ENCODE measurements at regions not wholly inside any gene's neighbourhood (a gene's known extent, or its start where the extent isn't known, plus 50 kb on each side); places are given as distances from the start of the nearest gene placed in this dataset.

DNA sequence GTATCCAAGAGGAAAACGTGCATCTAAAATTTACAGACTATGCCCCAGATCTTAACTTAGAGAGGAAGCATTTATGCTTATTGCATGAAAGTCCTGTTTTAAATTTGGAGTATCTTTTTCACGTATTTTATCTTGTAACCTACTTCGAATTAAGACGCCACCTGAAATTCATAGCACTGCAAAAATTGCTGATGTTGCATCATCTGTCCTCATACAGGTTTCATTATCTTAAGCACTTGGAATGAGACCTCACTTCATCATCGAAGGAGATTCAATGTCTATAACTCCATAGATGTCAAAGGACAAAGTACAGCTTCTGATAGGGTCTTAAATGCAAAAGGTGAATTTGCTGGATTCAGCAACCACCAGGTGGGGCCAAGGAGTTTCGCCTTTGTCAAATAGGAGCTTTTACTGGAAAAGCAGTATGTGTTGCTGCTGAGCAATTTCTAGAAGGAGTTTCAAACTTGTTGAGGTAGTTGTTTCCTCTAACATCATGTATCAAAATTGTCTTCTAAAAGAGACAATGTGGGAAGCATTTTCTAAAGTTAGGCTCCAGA, 106.4 kb upstream of the CCDC85A start:
- no peak overlapping the region for H3K4me3 ChIP-seq
- in situ Hi-C loops (cut with MboI; ENCODE audit: low pct_unique_long_range_greater_than_20kb in 2 of 9, low sequenced_read_pairs in 9 of 9, unreplicated experiment in 9 of 9): no loop called here
- H3K27ac ChIP-seq: no peak overlapping the region
- peak in 1 of 8 experiments; percentile 26 for ATAC-seq (replicated peaks in 6 of 8)
- WGBS, 10 experiments: 10 to 87% (median 75%) methylated on average over 3 to 6 of the region's 6 CpGs
- H3K4me1 ChIP-seq (replicated peaks in 1 of 2): no peaks in the 10 kb centered on the region

DNA sequence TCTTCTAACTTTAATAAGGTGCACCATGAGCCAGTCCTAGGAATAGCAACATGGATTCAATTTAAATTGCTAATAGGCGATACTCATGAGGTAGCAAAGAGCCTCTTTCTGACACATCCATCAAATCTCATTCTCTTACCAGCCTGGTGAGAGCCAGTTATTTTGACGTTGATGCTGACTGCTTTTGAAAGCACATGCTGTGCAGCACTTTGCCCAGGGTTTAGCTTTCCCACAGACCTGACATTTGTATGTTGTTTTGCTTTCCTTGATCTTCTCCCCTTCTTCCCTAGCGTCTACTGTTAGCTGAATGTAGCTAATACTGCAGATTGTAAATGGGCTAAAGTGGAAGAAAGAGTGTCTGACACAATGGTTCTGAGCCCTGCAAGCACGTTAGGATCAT, 101.1 kb upstream of the CCDC85A start:
- 0 to 89% (median 68%) methylated on average over 2 to 4 of the region's 4 CpGs; no CpG with 5 or more reads in 2 of the 10 experiments for whole genome bisulfite sequencing, 10 experiments
- peak in 2 of 8 experiments; percentile 35 to 36 for ATAC-seq (replicated peaks in 6 of 8)
- Histone ChIP-seq H3K4me1 (replicated peaks in 1 of 2) (peaks cover 9 to 14% of the 10 kb centered on the region in 2 donors), H3K27ac (no peak overlapping the region), H3K4me3 (no peak overlapping the region)
- in situ Hi-C loops (cut with MboI; ENCODE audit: low pct_unique_long_range_greater_than_20kb in 2 of 9, low sequenced_read_pairs in 9 of 9, unreplicated experiment in 9 of 9): no loop called here

- peak in 7 of 8 experiments; percentile 89 to 99 (median 95) for ATAC-seq (replicated peaks in 6 of 8)
- Histone ChIP-seq H3K4me3 (no peak overlapping the region), H3K27ac (peak overlapping the region in 1 of 2 donors; percentile 51), H3K4me1 (replicated peaks in 1 of 2) (peaks cover 9 to 14% of the 10 kb centered on the region in 2 donors)
- in situ Hi-C loops (cut with MboI; ENCODE audit: low pct_unique_long_range_greater_than_20kb in 2 of 9, low sequenced_read_pairs in 9 of 9, unreplicated experiment in 9 of 9): no loop called here
- WGBS, 10 experiments: 21 to 83% (median 46%) methylated on average over 2 to 5 of the region's 5 CpGs
These were observed 99.5 kb upstream of the CCDC85A start for GRCh38 chr2:56084111-56084901.

DNA sequence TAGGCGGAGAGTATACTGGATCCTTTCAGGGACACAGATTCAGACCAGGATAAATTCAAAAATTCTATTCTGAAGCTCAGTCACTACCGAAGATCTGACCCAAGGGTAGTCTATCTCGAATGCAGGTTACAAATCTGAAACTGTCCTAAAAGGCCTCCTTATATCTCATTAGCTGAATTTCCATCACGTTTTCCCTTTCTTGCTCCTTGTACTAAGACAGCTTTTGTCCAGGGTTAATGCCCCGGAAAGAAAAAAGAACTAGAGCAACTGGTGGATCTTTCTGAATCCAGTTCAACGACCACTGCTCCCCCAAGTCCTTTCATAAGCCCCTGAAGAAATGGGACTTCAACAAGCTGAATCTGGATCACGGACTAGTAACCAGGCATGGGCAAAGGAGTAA, 97.5 kb upstream of the CCDC85A start:
- WGBS, 10 experiments: 31 to 89% (median 63%) methylated on average over 2 to 6 of the region's 7 CpGs; no CpG with 5 or more reads in 1 of the 10 experiments
- H3K27ac ChIP-seq: no peak overlapping the region

DNA sequence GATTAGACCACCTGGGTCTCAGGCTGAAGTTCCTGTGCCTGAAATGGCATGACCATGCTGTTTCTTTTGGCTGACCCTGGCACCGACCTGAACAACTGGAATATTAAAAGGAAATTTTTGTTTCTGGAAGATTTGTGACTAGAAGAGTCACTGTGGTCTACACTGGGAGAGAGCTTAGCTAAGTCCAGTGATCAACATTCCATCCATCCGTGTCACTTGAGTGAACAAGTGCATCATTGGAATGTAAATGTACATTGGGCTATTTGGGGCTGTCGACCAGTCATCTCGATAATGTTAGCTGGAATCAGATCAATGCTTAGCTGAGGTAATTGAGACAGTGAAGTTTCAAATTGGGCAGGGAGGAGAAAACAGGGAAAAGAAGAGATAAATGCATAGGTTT, 95.4 kb upstream of the CCDC85A start:
- ATAC-seq (replicated peaks in 6 of 8): no peak
- in situ Hi-C loops (cut with MboI; ENCODE audit: low pct_unique_long_range_greater_than_20kb in 2 of 9, low sequenced_read_pairs in 9 of 9, unreplicated experiment in 9 of 9): no loop called here

More for the DNA sequence above, 97.5 kb upstream of the CCDC85A start:
- in situ Hi-C loops (cut with MboI; ENCODE audit: low pct_unique_long_range_greater_than_20kb in 2 of 9, low sequenced_read_pairs in 9 of 9, unreplicated experiment in 9 of 9): no loop called here
- Histone ChIP-seq H3K4me3 (no peak overlapping the region), H3K4me1 (replicated peaks in 1 of 2) (peaks cover 9 to 14% of the 10 kb centered on the region in 2 donors)
- no peak for ATAC-seq (replicated peaks in 6 of 8)

DNA sequence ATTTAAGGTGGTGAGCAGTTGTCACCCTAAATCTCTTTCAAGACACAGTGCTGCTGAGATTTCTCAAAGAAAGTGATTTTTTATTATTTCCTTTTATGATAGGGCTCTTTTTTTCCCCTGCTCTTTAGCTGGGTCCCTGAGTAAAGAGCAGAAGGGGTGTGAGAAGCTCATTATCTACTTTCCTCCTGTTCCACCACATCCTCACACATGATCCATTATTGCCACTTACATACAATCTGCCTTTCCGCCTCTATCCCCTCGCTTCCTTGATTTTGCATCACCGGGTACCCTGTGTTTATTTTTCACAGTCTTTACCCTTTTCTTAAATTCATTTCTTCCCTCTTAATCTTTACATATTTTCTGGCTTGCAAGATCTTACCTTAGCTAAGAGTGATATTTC, 93.9 kb upstream of the CCDC85A start:
- in situ Hi-C loops (cut with MboI; ENCODE audit: low pct_unique_long_range_greater_than_20kb in 2 of 9, low sequenced_read_pairs in 9 of 9, unreplicated experiment in 9 of 9): no loop called here
- Histone ChIP-seq H3K27ac (no peak overlapping the region), H3K4me1 (replicated peaks in 1 of 2) (peaks cover under 1 to 2% of the 10 kb centered on the region in 2 donors), H3K4me3 (no peak overlapping the region)
- ATAC-seq (replicated peaks in 6 of 8): no peak
- 40 to 100% (median 89%) methylated on average over 3 of the region's 3 CpGs; no CpG with 5 or more reads in 1 of the 10 experiments for WGBS, 10 experiments

More for the DNA sequence above, 95.4 kb upstream of the CCDC85A start:
- Histone ChIP-seq H3K27ac (no peak overlapping the region), H3K4me1 (replicated peaks in 1 of 2) (peaks cover 7 to 11% of the 10 kb centered on the region in 2 donors), H3K4me3 (no peak overlapping the region)
- 0 to 96% (median 60%) methylated on average over 1 to 4 of the region's 4 CpGs; no CpG with 5 or more reads in 1 of the 10 experiments for WGBS, 10 experiments

GRCh38 chr2:56099963-56100362, 83.8 kb upstream of the CCDC85A start:
- H3K4me1 ChIP-seq (replicated peaks in 1 of 2): peaks cover 3 to 9% of the 10 kb centered on the region in 2 donors
- no peak overlapping the region for H3K4me3 ChIP-seq
- ATAC-seq (replicated peaks in 6 of 8): no peak
- H3K27ac ChIP-seq: no peak overlapping the region
- in situ Hi-C loops (cut with MboI; ENCODE audit: low pct_unique_long_range_greater_than_20kb in 2 of 9, low sequenced_read_pairs in 9 of 9, unreplicated experiment in 9 of 9): loop anchor here in 2 of 9 experiments (25.0 kb wide), 2 partner anchors 88 to 388 kb away; no protein-coding TSS in a partner anchor

GRCh38 chr2:56100791-56101312, 82.9 kb upstream of the CCDC85A start:
- in situ Hi-C loops (cut with MboI; ENCODE audit: low pct_unique_long_range_greater_than_20kb in 2 of 9, low sequenced_read_pairs in 9 of 9, unreplicated experiment in 9 of 9): loop anchor here in 2 of 9 experiments (25.0 kb wide), 2 partner anchors 89 to 389 kb away; no protein-coding TSS in a partner anchor
- Histone ChIP-seq H3K4me3 (no peak overlapping the region), H3K4me1 (replicated peaks in 1 of 2) (peaks cover 3 to 9% of the 10 kb centered on the region in 2 donors), H3K27ac (no peak overlapping the region)
- ATAC-seq (replicated peaks in 6 of 8): no peak
- WGBS, 10 experiments: 0 to 100% (median 89%) methylated on average over 1 of the region's 1 CpG; no CpG with 5 or more reads in 1 of the 10 experiments

DNA sequence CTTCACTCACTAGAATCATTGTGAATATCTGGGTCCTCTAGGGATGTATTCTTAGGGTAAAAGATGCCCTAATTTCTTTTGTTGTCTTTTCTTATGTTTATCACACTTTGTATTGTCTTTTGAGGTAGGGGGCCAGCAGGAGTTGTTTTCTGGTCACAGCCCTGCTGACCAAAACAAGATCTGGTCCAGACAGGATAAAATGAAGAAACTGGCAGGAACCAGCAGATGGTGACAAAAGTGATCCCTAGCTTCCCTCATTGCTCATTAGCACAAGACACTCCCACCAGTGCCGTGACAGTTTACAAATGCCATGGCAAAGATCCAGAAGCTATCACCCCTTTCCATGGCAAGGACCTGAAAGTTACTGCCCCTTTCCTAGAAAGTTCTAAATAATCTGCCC, 81.7 kb upstream of the CCDC85A start:
- ATAC-seq (replicated peaks in 6 of 8): peak in 2 of 8 experiments; percentile 29 to 30
- no peak overlapping the region for H3K4me3 ChIP-seq
- in situ Hi-C loops (cut with MboI; ENCODE audit: low pct_unique_long_range_greater_than_20kb in 2 of 9, low sequenced_read_pairs in 9 of 9, unreplicated experiment in 9 of 9): loop anchor here in 2 of 9 experiments (25.0 kb wide), 2 partner anchors 90 to 390 kb away; no protein-coding TSS in a partner anchor
- 0% methylated on average over 1 of the region's 1 CpG; no CpG with 5 or more reads in 4 of the 10 experiments for WGBS, 10 experiments
- no peak overlapping the region for H3K27ac ChIP-seq
- peaks cover 3 to 9% of the 10 kb centered on the region in 2 donors for H3K4me1 ChIP-seq (replicated peaks in 1 of 2)

GRCh38 chr2:56102866-56103265, 80.9 kb upstream of the CCDC85A start:
- WGBS, 10 experiments: 70 to 100% (median 97%) methylated on average over 1 to 2 of the region's 2 CpGs; no CpG with 5 or more reads in 3 of the 10 experiments
- H3K4me1 ChIP-seq (replicated peaks in 1 of 2): peaks cover 3 to 11% of the 10 kb centered on the region in 2 donors
- no peak overlapping the region for H3K27ac ChIP-seq
- ATAC-seq (replicated peaks in 6 of 8): no peak
- in situ Hi-C loops (cut with MboI; ENCODE audit: low pct_unique_long_range_greater_than_20kb in 2 of 9, low sequenced_read_pairs in 9 of 9, unreplicated experiment in 9 of 9): loop anchor here in 2 of 9 experiments (25.0 kb wide), 2 partner anchors 91 to 391 kb away; no protein-coding TSS in a partner anchor
- H3K4me3 ChIP-seq: no peak overlapping the region

GRCh38 chr2:56104962-56105361, 78.8 kb upstream of the CCDC85A start:
- 43 to 91% (median 55%) methylated on average over 1 of the region's 1 CpG; no CpG with 5 or more reads in 6 of the 10 experiments for WGBS, 10 experiments
- no peak for ATAC-seq (replicated peaks in 6 of 8)
- in situ Hi-C loops (cut with MboI; ENCODE audit: low pct_unique_long_range_greater_than_20kb in 2 of 9, low sequenced_read_pairs in 9 of 9, unreplicated experiment in 9 of 9): loop anchor here in 2 of 9 experiments (25.0 kb wide), 2 partner anchors 93 to 393 kb away; no protein-coding TSS in a partner anchor
- peaks cover 19 to 29% of the 10 kb centered on the region in 2 donors for H3K4me1 ChIP-seq (replicated peaks in 1 of 2)
- no peak overlapping the region for H3K27ac ChIP-seq
- no peak overlapping the region for H3K4me3 ChIP-seq

GRCh38 chr2:56107502-56108220, 76.1 kb upstream of the CCDC85A start:
- WGBS, 10 experiments: 53 to 100% (median 78%) methylated on average over 1 to 3 of the region's 3 CpGs; no CpG with 5 or more reads in 1 of the 10 experiments
- Histone ChIP-seq H3K27ac (no peak overlapping the region), H3K4me1 (replicated peaks in 1 of 2) (peaks cover 29 to 32% of the 10 kb centered on the region in 2 donors), H3K4me3 (no peak overlapping the region)
- ATAC-seq (replicated peaks in 6 of 8): peak in 3 of 8 experiments; percentile 44 to 80 (median 75)
- in situ Hi-C loops (cut with MboI; ENCODE audit: low pct_unique_long_range_greater_than_20kb in 2 of 9, low sequenced_read_pairs in 9 of 9, unreplicated experiment in 9 of 9): loop anchor here in 2 of 9 experiments (25.0 kb wide), 2 partner anchors 95 to 395 kb away; no protein-coding TSS in a partner anchor

Data from motor neuron (in vitro differentiated cells).